ENCODE measurements at regions not wholly inside any gene's neighbourhood (a gene's known extent, or its start where the extent isn't known, plus 50 kb on each side); places are given as distances from the start of the nearest gene placed in this dataset.

DNA sequence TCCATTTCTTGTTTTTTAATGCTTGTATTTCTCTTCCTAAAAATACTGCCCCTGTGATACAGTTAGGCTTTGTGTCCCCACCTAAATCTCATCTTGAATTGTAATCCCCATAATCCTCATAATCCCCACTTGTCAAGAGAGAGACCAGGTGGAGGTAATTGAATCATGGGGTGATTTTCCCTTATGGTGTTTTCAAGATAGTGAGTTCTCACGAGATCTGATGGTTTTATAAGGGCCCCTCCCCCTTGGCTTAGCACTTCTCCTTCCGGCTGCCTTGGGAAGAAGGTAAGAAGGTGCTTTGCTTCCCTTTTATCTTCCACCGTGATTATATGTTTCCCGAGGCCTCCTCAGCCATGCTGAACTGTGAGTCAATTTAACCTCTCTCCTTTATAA, 227.4 kb downstream of the MAN2A1 start:
- no peak for DNase-seq (ENCODE audit: insufficient read length, low spot score)
- no peak for FAIRE-seq

DNA sequence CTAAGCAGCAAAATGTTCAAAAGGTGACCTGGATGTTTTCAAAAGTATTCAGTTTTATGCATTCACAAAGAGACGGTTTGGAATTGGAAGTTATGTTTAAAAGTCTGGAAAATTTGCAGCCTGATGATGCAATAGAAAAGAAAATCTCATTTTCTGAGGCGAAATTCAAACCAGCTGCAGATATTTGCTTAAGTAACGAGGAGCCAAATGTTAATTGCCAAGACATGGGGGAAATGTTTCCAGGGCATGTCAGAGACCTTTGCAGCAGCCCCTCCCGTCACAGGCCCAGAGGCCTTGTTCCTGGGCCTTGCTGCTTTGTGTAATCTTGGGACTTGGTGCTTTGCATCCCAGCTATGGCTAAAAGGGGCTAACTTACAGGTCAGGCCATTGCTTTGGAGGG, 228.2 kb downstream of the MAN2A1 start:
- no peak for DNase-seq (ENCODE audit: insufficient read length, low spot score)
- FAIRE-seq: no peak

DNA sequence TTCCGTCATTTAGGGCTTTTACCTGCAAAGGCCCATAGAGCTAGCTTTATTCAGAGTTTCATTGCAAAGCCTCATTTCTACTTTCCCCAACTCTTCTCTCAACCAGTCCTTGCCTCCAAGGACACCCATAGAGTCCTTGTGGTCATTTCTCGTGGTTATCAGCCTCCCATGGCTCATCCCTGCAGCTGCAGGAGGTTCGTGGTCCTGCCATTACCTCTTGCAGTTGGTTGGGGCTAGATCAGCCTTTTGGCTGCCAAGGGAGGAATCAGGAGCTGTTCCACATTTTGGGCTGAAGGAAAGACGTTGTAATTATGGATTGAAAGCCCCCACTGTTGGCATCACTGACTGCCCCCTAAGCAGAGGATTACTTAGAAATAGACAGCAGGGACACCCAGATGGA, 231.0 kb downstream of the MAN2A1 start:
- no peak for DNase-seq (ENCODE audit: insufficient read length, low spot score)
- no peak for FAIRE-seq

DNA sequence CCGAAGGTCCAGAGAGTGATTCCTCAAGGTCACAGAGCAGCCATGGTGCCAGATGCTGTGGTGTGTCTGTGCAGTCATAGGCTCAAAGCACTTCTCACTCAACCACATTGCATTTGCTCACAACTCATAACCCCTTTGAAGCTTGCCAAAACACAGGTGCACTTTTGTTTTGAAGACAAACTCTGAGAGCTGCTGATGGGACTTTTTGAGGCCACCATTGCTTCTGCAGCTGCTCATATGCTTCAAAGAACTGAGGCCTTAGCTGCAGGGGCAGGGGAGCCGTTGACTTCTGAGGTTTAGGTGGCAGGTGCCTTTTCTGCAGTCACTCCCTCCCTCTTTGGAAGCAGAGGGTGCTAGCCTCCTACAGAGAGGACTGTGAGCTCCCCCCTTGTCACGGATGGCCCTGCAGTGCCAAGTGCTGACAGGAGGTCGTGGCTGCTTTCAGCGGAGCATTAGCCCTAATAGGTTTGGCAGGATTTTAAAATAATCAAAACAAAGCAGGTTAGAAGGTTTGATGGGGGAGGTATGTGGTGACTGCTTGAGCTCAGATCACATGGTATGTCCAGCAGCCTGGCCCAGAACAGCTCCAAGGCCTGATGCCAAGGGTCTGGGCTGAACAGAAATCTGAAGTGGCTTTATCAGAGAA, 232.1 kb downstream of the MAN2A1 start:
- FAIRE-seq (no peak), DNase-seq (ENCODE audit: insufficient read length, low spot score) (no peak)

DNA sequence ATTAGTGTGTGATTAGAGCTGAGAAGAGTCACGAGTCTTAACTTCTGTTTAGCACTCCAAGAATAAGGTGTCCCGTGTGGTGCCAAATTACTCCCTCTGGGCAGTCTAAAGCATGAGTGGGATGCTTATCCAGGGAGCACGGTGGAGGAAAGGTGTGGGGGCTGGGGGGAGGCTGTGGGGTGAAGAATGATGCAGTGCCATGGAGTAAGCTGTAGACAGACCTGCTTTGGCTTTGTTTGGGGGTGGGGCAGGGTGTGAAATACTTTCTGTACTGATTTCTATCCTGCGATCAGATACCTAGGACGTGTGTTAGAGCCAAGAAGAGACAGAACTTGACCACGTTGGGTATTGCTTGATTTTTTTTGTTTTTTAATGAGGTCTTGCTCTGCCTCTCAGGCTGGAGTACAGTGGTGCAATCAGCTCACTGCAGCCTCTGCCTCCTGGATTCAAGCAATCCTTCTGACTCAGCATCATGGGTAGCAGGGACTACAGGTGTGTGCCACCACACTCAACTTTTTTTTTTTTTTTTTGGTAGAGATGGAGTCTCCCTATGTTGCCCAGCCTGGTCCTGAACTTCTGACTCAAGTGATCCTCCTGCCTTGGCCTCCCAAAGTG, 232.8 kb downstream of the MAN2A1 start:
- DNase-seq (ENCODE audit: insufficient read length, low spot score) (no peak), FAIRE-seq (no peak)

DNA sequence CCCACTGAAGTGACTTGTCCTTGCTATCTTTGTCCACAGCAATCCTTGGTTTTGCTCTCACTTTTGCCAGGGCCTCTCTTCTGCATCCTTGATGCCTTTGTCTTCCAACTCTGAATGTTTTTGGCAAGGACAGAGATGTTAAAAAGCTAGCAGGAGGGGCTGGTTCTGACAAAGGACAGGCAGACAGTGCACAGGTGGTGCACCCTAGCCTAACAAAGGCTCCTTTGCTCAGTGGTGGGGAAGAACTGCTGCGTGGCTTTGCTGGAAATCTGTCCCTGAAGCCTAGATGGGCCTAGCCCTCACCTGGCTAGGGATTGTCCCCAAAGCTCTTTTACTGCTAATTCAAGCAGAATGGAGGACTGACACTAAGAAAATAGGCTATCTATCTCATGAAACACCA, 233.5 kb downstream of the MAN2A1 start:
- FAIRE-seq (no peak), DNase-seq (ENCODE audit: insufficient read length, low spot score) (no peak)

DNA sequence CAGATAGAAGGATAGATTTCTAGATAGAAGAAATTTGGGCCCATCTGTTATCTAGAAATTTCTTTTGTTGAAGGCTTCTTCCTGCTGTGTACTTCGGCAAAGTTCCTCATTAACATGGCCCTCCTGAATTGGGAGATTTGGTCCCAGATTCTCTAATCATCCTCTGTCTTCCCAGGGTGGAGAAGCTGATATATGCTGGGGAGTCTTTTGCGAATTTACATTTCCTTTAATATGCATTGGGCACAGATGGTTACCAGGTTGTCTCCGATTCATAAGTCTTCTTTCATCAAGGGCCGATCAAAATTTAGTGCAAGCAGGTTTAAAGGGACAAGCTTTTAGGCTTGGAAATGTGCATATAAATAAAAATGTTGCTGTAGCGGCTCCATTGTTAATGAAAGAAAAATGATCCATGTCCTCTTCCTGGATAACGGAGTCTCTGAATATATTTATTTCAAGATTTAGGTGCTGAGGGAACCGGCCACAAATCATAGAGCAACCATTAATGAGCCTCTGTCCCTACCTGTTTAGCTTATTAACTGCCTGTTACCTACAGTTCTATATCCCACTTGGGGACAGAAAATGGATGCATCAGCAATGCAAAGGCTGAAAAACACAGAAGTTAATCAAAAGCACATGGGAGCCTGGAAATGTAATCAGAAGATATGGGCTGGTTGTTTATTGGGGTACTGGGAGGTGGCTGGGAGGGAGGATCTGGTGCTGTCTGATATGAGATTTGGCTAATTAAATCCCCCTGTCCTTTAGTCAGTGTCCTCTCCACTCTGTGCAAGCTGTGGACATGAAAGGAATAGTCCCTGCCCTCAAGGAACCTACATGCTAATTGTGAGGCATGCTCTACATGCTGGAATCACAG, 234.7 kb downstream of the MAN2A1 start:
- no peak for DNase-seq (ENCODE audit: insufficient read length, low spot score)
- no peak for FAIRE-seq

DNA sequence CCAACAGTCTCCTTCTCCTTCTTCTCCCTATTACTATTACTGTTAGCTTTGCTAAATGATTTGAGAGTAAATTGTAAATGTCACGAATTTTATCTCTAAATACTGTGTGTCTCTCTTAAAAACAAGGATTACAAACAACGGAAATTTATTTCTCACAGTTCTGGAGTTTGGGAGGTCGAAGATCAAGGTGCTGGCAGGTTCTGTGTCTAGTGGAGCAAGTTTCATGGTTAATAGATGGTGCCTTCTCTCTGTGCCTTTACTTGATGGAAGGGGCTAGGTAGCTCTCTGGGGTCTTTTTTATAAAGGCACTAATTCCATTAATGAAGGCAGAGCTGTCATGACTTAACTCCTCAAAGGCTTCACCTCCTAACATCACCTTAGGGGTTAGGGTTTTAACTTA, 237.9 kb downstream of the MAN2A1 start:
- no peak for DNase-seq (ENCODE audit: insufficient read length, low spot score)
- no peak for FAIRE-seq

DNA sequence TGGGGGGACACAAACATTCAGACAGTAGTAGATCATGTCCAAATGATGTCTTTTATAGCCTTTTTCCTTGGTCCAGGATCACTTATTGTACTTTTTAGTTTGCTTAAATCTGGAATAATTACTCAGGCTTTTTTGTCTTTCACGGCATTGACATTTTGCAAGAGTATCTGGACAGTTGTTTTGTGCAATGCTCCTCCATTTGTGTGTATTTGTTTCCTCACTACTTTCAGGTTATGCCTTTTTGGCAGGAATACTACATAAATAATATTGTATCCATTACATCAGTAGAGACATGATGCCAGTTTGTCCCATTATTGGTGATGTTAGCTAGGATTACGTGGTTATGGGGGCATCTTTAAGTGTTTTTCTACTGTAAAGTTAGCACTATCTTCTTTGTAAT, 238.3 kb downstream of the MAN2A1 start:
- DNase-seq (ENCODE audit: insufficient read length, low spot score) (no peak), FAIRE-seq (no peak)

DNA sequence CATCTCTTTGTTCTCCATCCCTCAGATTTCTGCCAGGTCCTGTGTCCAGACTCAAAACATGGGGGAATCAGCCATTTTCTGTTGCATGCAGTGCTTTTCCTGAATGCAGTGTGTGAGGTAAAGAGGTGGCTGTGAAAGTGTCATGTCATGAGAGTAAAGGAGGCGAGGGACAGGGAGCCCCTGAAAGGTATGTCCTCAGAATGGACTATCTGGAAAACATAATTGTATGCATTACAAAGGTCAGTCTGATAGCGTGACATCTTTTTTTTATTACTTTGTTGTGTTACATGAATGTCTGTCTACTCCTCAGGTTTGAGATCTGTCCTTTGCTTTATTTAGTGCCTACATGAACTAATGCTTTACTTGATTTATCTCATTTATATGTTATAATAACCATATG, 239.1 kb downstream of the MAN2A1 start:
- FAIRE-seq: no peak
- DNase-seq (ENCODE audit: insufficient read length, low spot score): no peak

DNA sequence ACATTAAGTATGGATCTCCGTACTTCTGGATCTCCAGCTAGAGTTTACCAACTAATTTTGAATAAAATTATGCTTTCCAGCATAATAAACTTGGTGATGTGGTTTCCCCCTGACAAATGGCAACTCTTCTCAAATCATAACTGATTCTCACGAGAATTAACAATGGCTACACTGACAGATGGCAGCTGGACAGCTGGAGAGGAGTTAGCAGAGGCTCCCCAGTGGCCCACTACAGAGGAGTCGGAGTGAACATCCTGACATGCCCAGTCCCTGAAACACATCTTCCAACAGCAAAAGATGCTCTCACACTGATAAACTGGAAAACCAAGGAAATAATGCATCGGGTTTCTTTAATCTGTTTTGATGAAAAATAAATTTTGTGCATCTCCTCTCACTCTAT, 239.6 kb downstream of the MAN2A1 start:
- FAIRE-seq (no peak), DNase-seq (ENCODE audit: insufficient read length, low spot score) (no peak)

DNA sequence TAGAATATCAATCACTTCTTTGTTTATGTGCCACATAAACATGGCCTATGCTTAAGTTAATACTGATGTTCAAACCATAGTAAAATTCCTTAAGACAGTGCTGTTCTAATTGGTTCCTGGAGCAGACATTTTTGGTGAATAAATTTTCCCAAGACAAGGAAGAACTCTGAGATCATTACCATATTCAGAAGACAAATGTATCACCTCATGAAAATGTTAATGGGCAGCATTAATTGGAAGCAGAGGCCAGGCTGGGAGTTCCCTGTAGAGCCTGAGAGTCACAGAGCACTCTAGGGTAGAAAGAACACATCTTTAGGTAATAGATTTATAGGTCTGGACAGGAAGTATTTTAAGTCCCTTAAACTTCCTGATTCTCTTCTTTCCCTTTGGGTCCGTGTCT, 240.2 kb downstream of the MAN2A1 start:
- no peak for DNase-seq (ENCODE audit: insufficient read length, low spot score)
- FAIRE-seq: no peak

DNA sequence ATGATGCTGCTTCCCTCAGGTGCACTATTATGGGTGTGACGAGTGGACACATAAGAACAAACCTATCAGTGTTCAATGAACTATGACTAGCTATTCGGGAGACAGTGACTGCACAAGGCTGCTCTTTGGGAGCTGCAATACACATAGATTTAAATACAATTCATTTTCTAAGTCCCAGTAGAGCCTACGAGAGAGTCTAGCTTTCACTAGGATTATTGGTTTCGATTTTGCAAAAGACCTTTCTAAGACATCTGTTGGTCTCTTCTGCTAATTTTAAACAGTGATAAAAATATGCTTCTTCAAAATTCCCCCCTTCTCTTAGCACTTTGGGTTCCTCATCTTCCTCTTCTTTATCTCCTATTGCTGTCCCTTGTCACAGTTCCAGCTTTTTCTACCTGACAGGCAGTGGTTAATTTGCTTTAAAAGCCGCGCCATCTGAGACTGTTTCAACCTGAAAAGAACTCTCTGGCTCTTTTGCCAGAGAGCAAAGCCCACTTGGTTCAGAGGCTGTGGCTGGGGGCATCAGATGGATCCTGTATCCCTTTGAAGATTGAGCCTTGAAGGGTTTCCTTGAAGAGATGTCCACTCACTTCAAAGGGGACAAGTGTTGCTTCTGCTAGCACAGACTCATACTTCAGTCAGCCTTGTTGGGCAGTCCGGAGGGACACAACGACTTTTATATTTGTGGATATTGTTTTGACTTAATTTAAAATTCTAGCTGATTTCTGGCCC, 241.5 kb downstream of the MAN2A1 start:
- FAIRE-seq (no peak), DNase-seq (ENCODE audit: insufficient read length, low spot score) (no peak)

DNA sequence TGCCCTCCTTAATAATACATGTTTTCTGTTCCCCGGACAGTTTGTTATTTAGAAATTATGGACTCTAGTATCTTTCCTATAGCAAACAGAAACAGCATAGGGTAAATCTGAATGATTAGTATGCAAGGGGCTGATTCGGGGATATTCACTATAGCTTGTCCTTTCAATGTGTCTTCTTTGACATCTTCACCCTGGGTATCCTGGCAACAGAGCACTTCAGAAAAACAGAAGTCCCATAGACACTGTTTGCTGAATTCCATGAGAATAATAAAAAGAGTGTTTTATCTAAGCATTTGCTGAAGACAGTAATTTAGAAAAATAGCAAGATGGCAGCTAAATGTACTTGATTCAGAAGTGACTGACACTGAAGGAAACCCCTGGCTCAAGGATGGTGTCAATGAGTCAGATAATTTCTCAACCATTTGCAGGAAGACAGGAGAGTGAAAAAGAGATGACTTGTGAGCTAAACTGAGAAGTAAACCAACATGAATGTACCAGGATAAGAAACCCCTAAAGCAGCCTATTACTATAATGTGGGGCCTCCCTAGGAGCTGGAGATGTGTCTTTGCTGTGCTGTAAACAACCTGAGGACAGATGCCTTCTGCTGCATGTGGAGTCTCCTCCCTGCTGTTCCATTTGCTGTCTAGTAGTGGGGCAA, 246.2 kb downstream of the MAN2A1 start:
- no peak for FAIRE-seq
- DNase-seq (ENCODE audit: insufficient read length, low spot score): no peak

DNA sequence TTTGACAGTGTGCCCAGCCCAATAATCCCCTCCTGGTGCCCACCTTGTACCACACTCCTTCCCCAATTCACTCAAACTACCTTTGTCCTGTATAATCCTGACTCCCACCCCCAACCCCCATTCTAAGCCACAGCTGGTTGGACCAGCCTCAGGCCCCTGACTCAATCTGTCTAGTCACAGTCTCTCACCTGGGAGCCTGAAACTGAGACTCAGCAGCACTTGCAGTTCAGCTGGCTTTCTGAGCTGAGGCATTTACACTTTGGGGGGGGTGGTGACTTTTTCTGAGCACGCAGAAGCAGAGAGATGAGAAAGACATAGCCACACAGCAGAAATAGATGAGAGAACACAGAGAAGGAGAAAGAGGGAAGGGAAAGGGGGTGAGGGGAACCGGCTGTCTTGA, 247.3 kb downstream of the MAN2A1 start:
- FAIRE-seq: no peak

DNA sequence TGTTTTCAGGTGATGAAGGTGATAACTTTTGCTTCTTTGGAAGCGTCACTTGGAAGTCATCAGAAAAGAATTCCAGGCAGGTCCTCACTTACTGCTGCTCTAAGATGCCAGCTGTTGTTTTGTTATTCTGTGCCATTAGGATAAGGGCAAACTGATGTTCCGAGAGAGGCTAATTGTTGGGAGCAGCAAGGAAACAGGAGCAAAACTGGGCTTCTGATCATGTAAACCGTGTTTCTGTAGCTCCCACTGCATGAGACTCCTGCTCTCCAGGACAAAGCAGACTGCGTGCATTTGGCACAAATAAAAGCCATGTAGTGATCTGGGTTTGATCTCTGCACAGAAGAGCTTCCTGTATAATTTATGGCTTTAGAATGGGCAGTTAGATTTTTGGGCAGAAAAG, 248.2 kb downstream of the MAN2A1 start:
- DNase-seq (ENCODE audit: insufficient read length, low spot score) (no peak), FAIRE-seq (no peak)

More for the DNA sequence above, 247.3 kb downstream of the MAN2A1 start:
- no peak for DNase-seq (ENCODE audit: insufficient read length, low spot score)

DNA sequence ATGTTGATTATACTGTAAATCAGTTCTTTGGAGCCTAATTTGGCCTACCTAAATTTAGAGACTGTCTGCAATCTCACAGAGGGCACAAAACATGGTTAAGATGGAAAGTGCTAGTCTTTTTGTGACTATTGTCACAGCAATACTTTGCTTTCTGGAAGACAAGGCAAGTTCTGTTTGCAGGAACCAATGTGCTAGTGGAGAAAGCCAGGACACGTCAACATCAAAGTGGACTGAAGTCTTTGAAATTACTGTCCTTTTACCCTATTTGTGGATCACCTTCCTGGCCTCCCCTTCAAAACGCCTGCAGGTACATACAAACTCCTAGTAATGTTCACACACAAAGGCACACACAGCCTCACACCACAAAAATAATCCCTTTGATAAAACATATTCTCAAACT, 248.7 kb downstream of the MAN2A1 start:
- no peak for FAIRE-seq
- no peak for DNase-seq (ENCODE audit: insufficient read length, low spot score)

DNA sequence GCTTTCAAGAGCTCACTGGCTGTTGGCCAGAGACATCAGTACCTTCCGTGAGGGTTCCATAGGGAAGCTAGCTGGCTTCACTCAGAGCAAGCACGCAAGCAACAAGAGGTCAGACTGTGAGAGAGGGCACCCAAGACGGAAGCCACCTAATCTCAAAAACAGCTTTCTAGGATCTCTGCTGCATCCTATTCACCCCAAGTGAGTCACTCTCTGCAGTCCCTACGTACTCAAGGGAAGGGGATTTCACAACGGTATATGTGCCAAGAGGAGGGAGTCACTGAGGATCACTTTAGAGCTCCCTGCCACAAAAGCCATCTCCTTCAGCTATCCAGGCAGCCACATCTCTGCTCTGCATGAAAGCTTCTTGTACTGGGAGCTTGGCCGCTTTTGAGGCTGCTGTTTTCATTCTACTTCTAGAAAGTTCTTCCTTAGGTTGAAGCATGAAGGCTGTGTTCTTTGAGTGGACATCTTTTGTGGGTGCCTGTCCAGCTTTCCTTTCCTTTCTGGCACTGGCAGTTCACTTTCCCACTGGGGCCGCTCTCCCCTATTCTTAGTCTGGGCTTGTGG, 249.5 kb downstream of the MAN2A1 start:
- peak; percentile 10 for DNase-seq (ENCODE audit: insufficient read length, low spot score)
- FAIRE-seq: peak; percentile 44

DNA sequence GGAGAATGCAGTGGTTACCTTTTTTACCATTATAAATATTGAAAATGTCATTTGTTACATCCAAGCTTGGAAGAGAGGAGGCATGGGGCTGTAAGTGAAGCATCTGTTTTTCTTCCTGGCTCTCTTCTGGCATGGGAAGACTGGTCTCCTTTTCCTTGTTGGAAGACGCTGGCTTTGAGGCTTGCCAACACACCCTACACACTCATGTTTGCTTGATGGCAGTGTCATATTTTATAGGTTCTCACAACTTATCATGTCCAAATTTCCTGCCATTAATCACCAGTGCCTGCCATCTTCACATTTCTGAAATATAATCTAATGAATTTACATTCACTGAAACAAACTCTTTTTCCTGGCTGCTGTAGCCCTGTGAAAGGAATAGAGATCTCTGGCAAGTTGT, 252.9 kb downstream of the MAN2A1 start:
- FAIRE-seq (no peak), DNase-seq (ENCODE audit: insufficient read length, low spot score) (no peak)

DNA sequence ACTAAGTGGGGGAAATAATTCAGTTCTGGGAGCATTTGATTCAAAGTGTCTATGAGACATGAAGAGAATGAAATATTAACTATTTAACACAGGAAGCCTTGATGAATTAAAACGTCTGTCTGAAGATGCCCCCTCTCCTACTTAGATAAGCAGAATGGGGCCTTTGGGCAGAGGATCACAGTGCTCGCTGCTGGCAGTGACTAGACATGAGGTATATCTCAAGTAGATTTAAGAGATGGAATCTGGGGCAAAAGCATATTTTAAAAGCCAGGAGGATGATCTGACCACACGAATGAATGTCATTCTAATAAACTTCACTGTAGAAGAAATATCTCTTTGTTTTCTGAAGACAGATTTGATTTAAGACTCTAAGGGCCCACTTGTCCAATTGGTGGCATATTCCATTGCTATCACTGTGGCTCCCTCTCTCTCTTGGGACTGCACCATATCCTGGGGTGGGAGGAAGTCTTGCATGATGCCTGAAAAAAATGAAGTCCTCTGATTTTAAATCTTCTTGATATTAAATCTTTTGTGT, 254.0 kb downstream of the MAN2A1 start:
- FAIRE-seq (no peak), DNase-seq (ENCODE audit: insufficient read length, low spot score) (no peak)

Measured in HTR-8/SVneo (cell line).